ENCODE measurements at regions not wholly inside any gene's neighbourhood (a gene's known extent, or its start where the extent isn't known, plus 50 kb on each side); places are given as distances from the start of the nearest gene placed in this dataset.

GRCh38 chr10:65323802-65324201, 1602.0 kb upstream of the LRRTM3 start:
- POLR2A ChIA-PET, result no interaction called here
- no peak overlapping the region for H2AFZ ChIP-seq (ENCODE audit: insufficient read depth, low read depth, low read length, poor library complexity, severe bottlenecking)

DNA sequence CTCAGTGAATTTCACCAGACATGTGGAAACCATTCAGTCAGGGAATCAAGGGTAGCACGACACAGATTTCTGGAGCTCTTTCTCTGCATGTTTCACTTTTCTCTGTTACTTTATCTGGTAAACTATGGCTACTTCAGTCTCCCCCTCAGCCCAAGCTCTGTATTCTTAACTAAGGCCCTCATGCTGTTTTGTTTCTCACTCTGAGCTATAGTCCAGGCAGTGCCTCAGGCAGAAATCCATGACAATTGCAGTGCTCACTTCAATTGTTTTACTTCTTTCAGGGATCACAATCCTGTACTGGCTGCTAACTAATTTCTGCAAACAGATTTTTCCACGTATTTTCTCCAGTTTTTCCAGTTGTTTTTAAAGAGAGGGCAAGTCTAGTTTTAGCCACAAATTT, 1599.9 kb upstream of the LRRTM3 start:
- H2AFZ ChIP-seq (ENCODE audit: insufficient read depth, low read depth, low read length, poor library complexity, severe bottlenecking), result no peak overlapping the region
- Mint-ChIP-seq H3K27me3 (no peaks in the 10 kb centered on the region), H3K4me1 (no peaks in the 10 kb centered on the region), H3K9me3 (ENCODE audit: insufficient read depth) (no peaks in the 10 kb centered on the region), H3K4me3 (no peak overlapping the region), H3K27ac (no peak overlapping the region)
- DNase-seq, result no peak
- POLR2A ChIA-PET, result no interaction called here
- H3K27ac ChIP-seq (ENCODE audit: low read length in 2 of 2), result no peak overlapping the region
- CTCF ChIA-PET, result no interaction called here
- 86% methylated on average over 1 of the region's 2 CpGs for WGBS (ENCODE audit: insufficient coverage)
- H3K9me3 ChIP-seq (ENCODE audit: control extremely low read depth in 1 of 3, control insufficient read depth in 2 of 3, insufficient read depth in 1 of 3, low read length in 2 of 3), result no peaks in the 10 kb centered on the region
- no peak for ATAC-seq (ENCODE audit: low read depth)
- H4K20me1 ChIP-seq (ENCODE audit: control insufficient read depth, insufficient read depth, low read length, poor library complexity, severe bottlenecking), result no peaks in the 10 kb centered on the region
- H3K36me3 ChIP-seq (replicated peaks in 1 of 2; ENCODE audit: control extremely low read depth in 1 of 2, control insufficient read depth in 1 of 2, extremely low read depth in 1 of 2, insufficient read depth in 2 of 2, low read length in 1 of 2), result no peaks in the 10 kb centered on the region
- intact Hi-C loops (cut with micrococcal nuclease), result no loop called here
- no peak for TF ChIP-seq EZH2 (IDR thresholded peaks at IDR 0.05; ENCODE audit: borderline replicate concordance, insufficient read depth, low read depth, low read length, poor library complexity, severe bottlenecking)
- TF ChIP-seq CTCF (IDR thresholded peaks at IDR 0.05), result no peak
- H3K4me3 ChIP-seq (ENCODE audit: control extremely low read depth in 1 of 5, extremely low read depth in 1 of 5, insufficient read depth in 1 of 5, low read depth in 2 of 5, low read length in 4 of 5), result no peak overlapping the region
- no peak overlapping the region for H3K4me2 ChIP-seq (replicated peaks; ENCODE audit: low read depth, low read length, poor library complexity, severe bottlenecking)
- no peaks in the 10 kb centered on the region for H3K79me2 ChIP-seq (ENCODE audit: control insufficient read depth, insufficient read depth, low read length)
- no peaks in the 10 kb centered on the region for H3K4me1 ChIP-seq (ENCODE audit: control insufficient read depth in 2 of 2, insufficient read depth in 2 of 2, low read length in 2 of 2)
- no peak overlapping the region for H3K9ac ChIP-seq (ENCODE audit: low read length)
- no peaks in the 10 kb centered on the region for H3K27me3 ChIP-seq (replicated peaks in 1 of 4; ENCODE audit: control extremely low read depth in 1 of 4, control insufficient read depth in 3 of 4, insufficient read depth in 4 of 4, low read length in 3 of 4)

More at GRCh38 chr10:65323802-65324201, 1602.0 kb upstream of the LRRTM3 start:
- H3K27ac ChIP-seq (ENCODE audit: low read length in 2 of 2), result no peak overlapping the region
- DNase-seq, result no peak
- H4K20me1 ChIP-seq (ENCODE audit: control insufficient read depth, insufficient read depth, low read length, poor library complexity, severe bottlenecking), result no peaks in the 10 kb centered on the region
- intact Hi-C loops (cut with micrococcal nuclease), result no loop called here
- H3K4me3 ChIP-seq (ENCODE audit: control extremely low read depth in 1 of 5, extremely low read depth in 1 of 5, insufficient read depth in 1 of 5, low read depth in 2 of 5, low read length in 4 of 5), result no peak overlapping the region
- no peaks in the 10 kb centered on the region for H3K36me3 ChIP-seq (replicated peaks in 1 of 2; ENCODE audit: control extremely low read depth in 1 of 2, control insufficient read depth in 1 of 2, extremely low read depth in 1 of 2, insufficient read depth in 2 of 2, low read length in 1 of 2)
- CTCF ChIA-PET, result no interaction called here
- no peak for TF ChIP-seq EZH2 (IDR thresholded peaks at IDR 0.05; ENCODE audit: borderline replicate concordance, insufficient read depth, low read depth, low read length, poor library complexity, severe bottlenecking)
- no peak for TF ChIP-seq CTCF (IDR thresholded peaks at IDR 0.05)
- H3K9ac ChIP-seq (ENCODE audit: low read length), result no peak overlapping the region
- H3K27me3 ChIP-seq (replicated peaks in 1 of 4; ENCODE audit: control extremely low read depth in 1 of 4, control insufficient read depth in 3 of 4, insufficient read depth in 4 of 4, low read length in 3 of 4), result no peaks in the 10 kb centered on the region
- peaks cover 2% of the 10 kb centered on the region for H3K9me3 Mint-ChIP-seq (ENCODE audit: insufficient read depth)
- no peaks in the 10 kb centered on the region for H3K27me3 Mint-ChIP-seq
- H3K4me3 Mint-ChIP-seq, result no peak overlapping the region
- no peaks in the 10 kb centered on the region for H3K4me1 Mint-ChIP-seq
- no peaks in the 10 kb centered on the region for H3K79me2 ChIP-seq (ENCODE audit: control insufficient read depth, insufficient read depth, low read length)
- H3K4me2 ChIP-seq (replicated peaks; ENCODE audit: low read depth, low read length, poor library complexity, severe bottlenecking), result no peak overlapping the region
- no peaks in the 10 kb centered on the region for H3K9me3 ChIP-seq (ENCODE audit: control extremely low read depth in 1 of 3, control insufficient read depth in 2 of 3, insufficient read depth in 1 of 3, low read length in 2 of 3)
- no peak overlapping the region for H3K27ac Mint-ChIP-seq
- H3K4me1 ChIP-seq (ENCODE audit: control insufficient read depth in 2 of 2, insufficient read depth in 2 of 2, low read length in 2 of 2), result no peaks in the 10 kb centered on the region
- ATAC-seq (ENCODE audit: low read depth), result no peak
- WGBS (ENCODE audit: insufficient coverage), result 85% methylated on average over 5 of the region's 6 CpGs

Measured in B cell (primary cell).